ENCODE measurements at regions not wholly inside any gene's neighbourhood (a gene's known extent, or its start where the extent isn't known, plus 50 kb on each side); places are given as distances from the start of the nearest gene placed in this dataset.

- no peaks in the 10 kb centered on the region for H3K36me3 ChIP-seq (ENCODE audit: insufficient read depth, low read length)
- no peaks in the 10 kb centered on the region for H3K27me3 ChIP-seq (ENCODE audit: insufficient read depth, low read length, poor library complexity, severe bottlenecking)
- H3K4me2 ChIP-seq (ENCODE audit: low read depth, low read length, poor library complexity, severe bottlenecking): no peak overlapping the region
- no peak overlapping the region for H3K4me3 ChIP-seq (ENCODE audit: low read length, poor library complexity, severe bottlenecking)
- no peaks in the 10 kb centered on the region for H3F3A ChIP-seq (ENCODE audit: low read depth)
- H3K9ac ChIP-seq (ENCODE audit: low read depth, low read length, poor library complexity, severe bottlenecking): no peak overlapping the region
- TF ChIP-seq EZH2phosphoT487 (IDR thresholded peaks at IDR 0.05; ENCODE audit: borderline replicate concordance) (no peak), CTCF (conservative IDR thresholded peaks at IDR 0.05; ENCODE audit: low read length) (no peak)
- no peaks in the 10 kb centered on the region for H3K9me2 ChIP-seq (replicated peaks; ENCODE audit: low read depth, low read length)
- H4K20me1 ChIP-seq (ENCODE audit: insufficient read depth, low read length, poor library complexity, severe bottlenecking): no peaks in the 10 kb centered on the region
- no peaks in the 10 kb centered on the region for H3K9me3 ChIP-seq (ENCODE audit: insufficient read depth, low read depth, low read length)
- no peaks in the 10 kb centered on the region for H3K79me2 ChIP-seq (ENCODE audit: insufficient read depth, low read length)
- no peak overlapping the region for H2AFZ ChIP-seq (ENCODE audit: low read length)
- peaks cover 2% of the 10 kb centered on the region for H3K4me1 ChIP-seq (ENCODE audit: insufficient read depth, low read length, poor library complexity, severe bottlenecking)
These were observed 133.7 kb downstream of the DHX35 start for GRCh38 chr20:39095870-39096269.

DNA sequence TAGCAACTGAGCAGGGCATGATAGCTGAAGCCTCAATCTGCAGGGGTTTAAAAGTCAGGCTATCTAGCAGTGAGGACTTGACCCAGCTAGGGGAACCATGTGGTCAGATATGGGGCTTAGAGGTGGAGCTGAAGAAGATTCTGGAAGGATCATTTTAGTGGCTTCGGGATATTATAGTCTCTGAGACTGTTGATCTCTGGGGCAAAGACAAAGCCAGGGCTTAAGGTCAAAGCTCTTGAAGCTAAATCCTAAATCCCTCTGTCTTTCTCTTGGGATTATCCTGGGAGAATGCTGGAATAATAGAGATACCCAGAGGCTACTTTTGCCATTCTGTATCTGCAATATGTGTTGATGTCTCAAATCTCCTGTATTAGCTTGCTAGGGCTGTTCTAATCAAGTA, 132.2 kb downstream of the DHX35 start:
- Histone ChIP-seq H3K4me2 (ENCODE audit: low read depth, low read length, poor library complexity, severe bottlenecking) (no peak overlapping the region), H3K36me3 (ENCODE audit: insufficient read depth, low read length) (no peaks in the 10 kb centered on the region), H3F3A (ENCODE audit: low read depth) (no peaks in the 10 kb centered on the region), H3K9me3 (ENCODE audit: insufficient read depth, low read depth, low read length) (no peaks in the 10 kb centered on the region), H3K9ac (ENCODE audit: low read depth, low read length, poor library complexity, severe bottlenecking) (no peak overlapping the region), H4K20me1 (ENCODE audit: insufficient read depth, low read length, poor library complexity, severe bottlenecking) (no peaks in the 10 kb centered on the region), H3K9me2 (replicated peaks; ENCODE audit: low read depth, low read length) (no peaks in the 10 kb centered on the region), H3K27me3 (ENCODE audit: insufficient read depth, low read length, poor library complexity, severe bottlenecking) (no peaks in the 10 kb centered on the region), H2AFZ (ENCODE audit: low read length) (no peak overlapping the region), H3K4me3 (ENCODE audit: low read length, poor library complexity, severe bottlenecking) (no peak overlapping the region), H3K79me2 (ENCODE audit: insufficient read depth, low read length) (no peaks in the 10 kb centered on the region), H3K4me1 (ENCODE audit: insufficient read depth, low read length, poor library complexity, severe bottlenecking) (peaks cover 7% of the 10 kb centered on the region)
- TF ChIP-seq EZH2phosphoT487 (IDR thresholded peaks at IDR 0.05; ENCODE audit: borderline replicate concordance): no peak
- no peak for TF ChIP-seq CTCF (conservative IDR thresholded peaks at IDR 0.05; ENCODE audit: low read length)

DNA sequence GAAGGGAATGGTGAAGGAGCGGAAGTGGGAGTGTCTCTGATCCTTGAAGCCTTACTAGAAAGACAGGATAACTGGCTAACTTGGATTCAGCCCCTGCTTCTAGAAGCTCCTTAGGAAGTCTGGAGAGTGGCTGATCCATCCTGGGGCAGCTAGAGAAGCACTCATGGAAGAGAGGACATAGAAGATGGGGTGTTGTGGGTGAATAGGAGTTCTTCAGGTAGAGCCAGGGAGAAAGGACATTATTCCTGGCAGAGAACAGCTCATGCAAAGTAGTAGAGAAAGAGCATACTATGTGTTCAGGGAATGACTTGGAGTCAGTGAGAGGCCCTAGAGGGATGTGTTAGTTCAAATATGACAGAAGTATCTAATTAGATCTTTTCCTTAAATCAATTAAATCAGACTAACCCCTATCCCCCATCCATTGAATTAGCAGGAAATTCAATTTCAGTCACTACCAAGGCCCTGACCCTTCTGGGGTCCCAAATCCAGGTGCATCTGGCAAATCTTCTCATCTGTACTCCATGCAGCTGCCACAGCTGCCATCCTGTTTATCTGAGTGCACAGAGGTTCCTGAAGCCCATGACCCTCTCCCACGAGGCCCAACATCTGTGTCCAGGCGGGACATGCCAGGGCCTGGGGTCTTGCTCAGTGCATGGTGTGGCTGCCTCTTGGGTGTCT, 130.7 kb downstream of the DHX35 start:
- Histone ChIP-seq H3K9me3 (ENCODE audit: insufficient read depth, low read depth, low read length) (no peaks in the 10 kb centered on the region), H2AFZ (ENCODE audit: low read length) (no peak overlapping the region), H3K4me3 (ENCODE audit: low read length, poor library complexity, severe bottlenecking) (no peak overlapping the region), H3K4me2 (ENCODE audit: low read depth, low read length, poor library complexity, severe bottlenecking) (no peak overlapping the region), H3K79me2 (ENCODE audit: insufficient read depth, low read length) (no peaks in the 10 kb centered on the region), H3K36me3 (ENCODE audit: insufficient read depth, low read length) (no peaks in the 10 kb centered on the region), H3K4me1 (ENCODE audit: insufficient read depth, low read length, poor library complexity, severe bottlenecking) (peaks cover 7% of the 10 kb centered on the region), H3K27me3 (ENCODE audit: insufficient read depth, low read length, poor library complexity, severe bottlenecking) (no peaks in the 10 kb centered on the region), H4K20me1 (ENCODE audit: insufficient read depth, low read length, poor library complexity, severe bottlenecking) (no peaks in the 10 kb centered on the region), H3F3A (ENCODE audit: low read depth) (no peaks in the 10 kb centered on the region), H3K9ac (ENCODE audit: low read depth, low read length, poor library complexity, severe bottlenecking) (no peak overlapping the region), H3K9me2 (replicated peaks; ENCODE audit: low read depth, low read length) (no peaks in the 10 kb centered on the region)
- TF ChIP-seq EZH2phosphoT487 (IDR thresholded peaks at IDR 0.05; ENCODE audit: borderline replicate concordance) (no peak), CTCF (conservative IDR thresholded peaks at IDR 0.05; ENCODE audit: low read length) (no peak)
